Transverse colon (tissue), 3 donors: ENCODE measurements at regions not wholly inside any gene's neighbourhood (a gene's known extent, or its start where the extent isn't known, plus 50 kb on each side); places are given as distances from the start of the nearest gene placed in this dataset.

Experiments used
- CTCF ChIP-seq, 5 experiments: fragments of 200-600 bp in 3 of 5; fragments of 450-650 bp in 2 of 5; sonication (generic) in 3 of 5; IDR thresholded peaks; 1 replicate in 2 of 5; 2 replicates in 3 of 5; pipeline ENCODE4 v1.5.1; 2016 to 2017; ENCODE audit warnings: antibody characterized with exemption in 5 of 5, inconsistent platforms in 3 of 5, mild to moderate bottlenecking in 2 of 5, moderate library complexity in 1 of 5
- POLR2A ChIP-seq: fragments of 450-650 bp; IDR thresholded peaks from one replicate; pipeline ENCODE4 v1.6.1; 2016; ENCODE audit warnings: antibody characterized with exemption, mild to moderate bottlenecking, moderate library complexity

- TF ChIP-seq CTCF (IDR thresholded peaks at IDR 0.05): no peak
- no peak for TF ChIP-seq POLR2A
Observed at GRCh38 chr3:99325402-99325801, 313.0 kb upstream of the COL8A1 start.
